CD14-positive monocyte (primary cell): ENCODE measurements at regions not wholly inside any gene's neighbourhood (a gene's known extent, or its start where the extent isn't known, plus 50 kb on each side); places are given as distances from the start of the nearest gene placed in this dataset.

Experiments used
- DNase-seq, 3 donors: peaks; one replicate each; pipeline ENCODE4 v3.0.0-alpha.2; 2011 to 2022
- H2AFZ ChIP-seq: 2 replicates; pipeline ENCODE4 v1.6.0; 2012; ENCODE audit warnings: mild to moderate bottlenecking, low read depth, low read length, inconsistent platforms; ENCODE audit not compliant: insufficient read depth, poor library complexity, severe bottlenecking
- H3K27ac ChIP-seq, 2 donors: 1 replicate in 1 of 2; 2 replicates in 1 of 2; pipeline ENCODE4 v1.5.1; 2012 to 2013; ENCODE audit warnings: low read length in 2 of 2, control low read depth in 1 of 2, inconsistent platforms in 1 of 2, low read depth in 1 of 2, mild to moderate bottlenecking in 1 of 2
- H3K27me3 ChIP-seq, 2 donors: one replicate each; pipeline versions ENCODE4 v1.6.0 to v1.6.1; 2011 to 2013; ENCODE audit warnings: low read length in 2 of 2; ENCODE audit not compliant: control insufficient read depth in 2 of 2, insufficient read depth in 2 of 2
- H3K36me3 ChIP-seq, 2 donors: replicated peaks in 1 of 2; 1 replicate in 1 of 2; 2 replicates in 1 of 2; pipeline versions ENCODE4 v1.5.1 to v1.6.1; 2012 to 2013; ENCODE audit warnings: low read length in 2 of 2, control low read depth in 1 of 2, inconsistent platforms in 1 of 2, mild to moderate bottlenecking in 1 of 2; ENCODE audit not compliant: insufficient read depth in 2 of 2, control insufficient read depth in 1 of 2
- H3K4me1 ChIP-seq, 2 donors: 1 replicate in 1 of 2; 2 replicates in 1 of 2; pipeline versions ENCODE4 v1.5.1 to v1.6.1; 2012 to 2013; ENCODE audit warnings: low read length in 2 of 2, control low read depth in 1 of 2, inconsistent platforms in 1 of 2, mild to moderate bottlenecking in 1 of 2, moderate library complexity in 1 of 2; ENCODE audit not compliant: insufficient read depth in 2 of 2, control insufficient read depth in 1 of 2
- H3K4me2 ChIP-seq: replicated peaks from 2 replicates; pipeline ENCODE3; 2012; ENCODE audit warnings: low read length, moderate library complexity, mild to moderate bottlenecking; ENCODE audit not compliant: poor library complexity, severe bottlenecking; ENCODE audit errors: extremely low read depth
- H3K4me3 ChIP-seq, 3 experiments: fragments of 200-600 bp in 1 of 3; sonication (generic) in 1 of 3; replicated peaks in 1 of 3; 1 replicate in 2 of 3; 2 replicates in 1 of 3; pipeline ENCODE4 v1.5.1; 2011 to 2013; ENCODE audit warnings: low read length in 3 of 3, mild to moderate bottlenecking in 3 of 3, control low read depth in 2 of 3, low read depth in 2 of 3, inconsistent platforms in 1 of 3, moderate library complexity in 1 of 3
- H3K79me2 ChIP-seq: 2 replicates; pipeline ENCODE4 v1.6.0; 2012; ENCODE audit warnings: mild to moderate bottlenecking, control low read depth, inconsistent platforms, low read length, moderate library complexity; ENCODE audit not compliant: insufficient read depth
- H3K9ac ChIP-seq: 2 replicates; pipeline ENCODE4 v1.6.0; 2017; ENCODE audit warnings: low read length, mild to moderate bottlenecking; ENCODE audit not compliant: insufficient read depth, poor library complexity, severe bottlenecking
- H3K9me3 ChIP-seq, 2 donors: replicated peaks in 1 of 2; 1 replicate in 1 of 2; 2 replicates in 1 of 2; pipeline versions ENCODE4 v1.5.1 to v1.6.1; 2012 to 2013; ENCODE audit warnings: low read length in 2 of 2, control low read depth in 1 of 2; ENCODE audit not compliant: control insufficient read depth in 1 of 2, insufficient read depth in 1 of 2
- H4K20me1 ChIP-seq: 2 replicates; pipeline ENCODE4 v1.6.0; 2012; ENCODE audit warnings: mild to moderate bottlenecking, low read length, control low read depth, moderate library complexity; ENCODE audit not compliant: insufficient read depth
- H3K27ac Mint-ChIP-seq, 7 donors: one replicate each; pipeline ENCODE4 v1.8.0; 2020; ENCODE audit warnings: mild to moderate bottlenecking in 7 of 7, mixed read lengths in 7 of 7, moderate library complexity in 6 of 7, inconsistent platforms in 2 of 7
- H3K27me3 Mint-ChIP-seq, 3 donors: one replicate each; pipeline ENCODE4 v1.8.0; 2021 to 2022; ENCODE audit warnings: low read depth in 3 of 3, mild to moderate bottlenecking in 3 of 3, mixed read lengths in 3 of 3, moderate library complexity in 3 of 3, inconsistent platforms in 1 of 3
- H3K36me3 Mint-ChIP-seq, 2 donors: one replicate each; pipeline ENCODE4 v1.8.0; 2020; ENCODE audit warnings: mixed read lengths in 2 of 2, inconsistent platforms in 1 of 2, mild to moderate bottlenecking in 1 of 2
- H3K4me1 Mint-ChIP-seq: one replicate; pipeline ENCODE4 v1.8.0; 2020; ENCODE audit warnings: mild to moderate bottlenecking, mixed read lengths
- H3K4me3 Mint-ChIP-seq, 2 donors: one replicate each; pipeline ENCODE4 v1.8.0; 2020; ENCODE audit warnings: mild to moderate bottlenecking in 2 of 2, mixed read lengths in 2 of 2, moderate library complexity in 1 of 2
- H3K9me3 Mint-ChIP-seq, 7 donors: one replicate each; pipeline ENCODE4 v1.8.0; 2020 to 2022; ENCODE audit warnings: mixed read lengths in 7 of 7, mild to moderate bottlenecking in 6 of 7, moderate library complexity in 6 of 7, inconsistent platforms in 2 of 7
- CTCF ChIP-seq: fragments of 200-600 bp; IDR thresholded peaks from one replicate; pipeline ENCODE4 v1.8.0; 2022; ENCODE audit warnings: antibody characterized with exemption, mild to moderate bottlenecking
- WGBS: methylation state at CpG from one replicate; pipeline ENCODE4 v1.1.5; 2013; ENCODE audit warnings: missing lambda C conversion rate; ENCODE audit not compliant: insufficient coverage; 5-methylcytosine and 5-hydroxymethylcytosine counted together
- intact Hi-C, 2 donors: fragments of 100-400 bp; cut with micrococcal nuclease; formaldehyde crosslinking; loops; one replicate each; pipeline versions ENCODE4 v1.15.0 to v1.15.1; 2023

- Histone ChIP-seq H3K4me1 (peaks cover 7 to 16% of the 10 kb centered on the region in 2 donors), H3K9ac (no peak overlapping the region), H3K4me2 (no peak overlapping the region), H4K20me1 (no peaks in the 10 kb centered on the region), H3K4me3 (no peak overlapping the region), H3K27ac (no peak overlapping the region), H2AFZ (no peak overlapping the region), H3K27me3 (no peaks in the 10 kb centered on the region), H3K79me2 (no peaks in the 10 kb centered on the region), H3K9me3 (no peaks in the 10 kb centered on the region), H3K36me3 (no peaks in the 10 kb centered on the region)
- Mint-ChIP-seq H3K9me3 (peaks cover 3 to 6% (median 5%) of the 10 kb centered on the region in 7 donors), H3K4me3 (no peak overlapping the region), H3K27ac (no peak overlapping the region), H3K4me1 (peaks cover 11% of the 10 kb centered on the region), H3K36me3 (no peaks in the 10 kb centered on the region), H3K27me3 (peaks cover 0 to 5% (median 3%) of the 10 kb centered on the region in 3 donors)
- TF ChIP-seq CTCF: no peak
- intact Hi-C loops: no loop called here
- DNase-seq: no peak
- WGBS: no CpG with 5 or more reads among the region's 8 CpGs
Measured at GRCh38 chr2:215498431-215498830, 62.6 kb upstream of the FN1 start.

- H3K4me1 ChIP-seq: peaks cover 10 to 13% of the 10 kb centered on the region in 2 donors
- H3K27me3 Mint-ChIP-seq: peaks cover 0 to 5% (median 3%) of the 10 kb centered on the region in 3 donors
- no peaks in the 10 kb centered on the region for H4K20me1 ChIP-seq
- H2AFZ ChIP-seq: no peak overlapping the region
- H3K27ac Mint-ChIP-seq: peak overlapping the region in 3 of 7 donors; percentile 41 to 68 (median 48)
- H3K79me2 ChIP-seq: no peaks in the 10 kb centered on the region
- no peaks in the 10 kb centered on the region for H3K27me3 ChIP-seq
- no peak overlapping the region for H3K4me3 Mint-ChIP-seq
- H3K4me1 Mint-ChIP-seq: peaks cover 9% of the 10 kb centered on the region
- H3K9ac ChIP-seq: no peak overlapping the region
- intact Hi-C loops: no loop called here
- no peak for DNase-seq
- no peak overlapping the region for H3K27ac ChIP-seq
- no peaks in the 10 kb centered on the region for H3K36me3 ChIP-seq
- no peak overlapping the region for H3K4me2 ChIP-seq
- no peak for TF ChIP-seq CTCF
- no peaks in the 10 kb centered on the region for H3K9me3 ChIP-seq
- H3K4me3 ChIP-seq: no peak overlapping the region
- H3K9me3 Mint-ChIP-seq: peaks cover 3 to 5% (median 5%) of the 10 kb centered on the region in 7 donors
- no peaks in the 10 kb centered on the region for H3K36me3 Mint-ChIP-seq
Measured at GRCh38 chr2:215493376-215493775, 57.5 kb upstream of the FN1 start.
